Stomach (tissue), 4 donors: ENCODE measurements at regions not wholly inside any gene's neighbourhood (a gene's known extent, or its start where the extent isn't known, plus 50 kb on each side); places are given as distances from the start of the nearest gene placed in this dataset.

ENCODE experiments used
- CTCF ChIP-seq, 7 experiments: fragments of 450-650 bp in 4 of 7; fragments of 200-600 bp in 3 of 7; sonication (generic) in 3 of 7; IDR thresholded peaks; one replicate each; pipeline ENCODE4 v1.5.1; 2016 to 2019; ENCODE audit warnings: antibody characterized with exemption in 7 of 7, control low read depth in 2 of 7, mild to moderate bottlenecking in 1 of 7
- POLR2A ChIP-seq, 4 donors: fragments of 450-650 bp; IDR thresholded peaks; one replicate each; pipeline ENCODE4 v1.6.1; 2016; ENCODE audit warnings: antibody characterized with exemption in 4 of 4, control low read depth in 2 of 4, mild to moderate bottlenecking in 1 of 4, moderate library complexity in 1 of 4

- no peak for TF ChIP-seq POLR2A (IDR thresholded peaks at IDR 0.05)
- no peak for TF ChIP-seq CTCF (IDR thresholded peaks at IDR 0.05)
These were observed 4749.6 kb upstream of the OR11H1 start for GRCh38 chr22:10778296-10778814.
